ENCODE measurements at regions not wholly inside any gene's neighbourhood (a gene's known extent, or its start where the extent isn't known, plus 50 kb on each side); places are given as distances from the start of the nearest gene placed in this dataset.

DNA sequence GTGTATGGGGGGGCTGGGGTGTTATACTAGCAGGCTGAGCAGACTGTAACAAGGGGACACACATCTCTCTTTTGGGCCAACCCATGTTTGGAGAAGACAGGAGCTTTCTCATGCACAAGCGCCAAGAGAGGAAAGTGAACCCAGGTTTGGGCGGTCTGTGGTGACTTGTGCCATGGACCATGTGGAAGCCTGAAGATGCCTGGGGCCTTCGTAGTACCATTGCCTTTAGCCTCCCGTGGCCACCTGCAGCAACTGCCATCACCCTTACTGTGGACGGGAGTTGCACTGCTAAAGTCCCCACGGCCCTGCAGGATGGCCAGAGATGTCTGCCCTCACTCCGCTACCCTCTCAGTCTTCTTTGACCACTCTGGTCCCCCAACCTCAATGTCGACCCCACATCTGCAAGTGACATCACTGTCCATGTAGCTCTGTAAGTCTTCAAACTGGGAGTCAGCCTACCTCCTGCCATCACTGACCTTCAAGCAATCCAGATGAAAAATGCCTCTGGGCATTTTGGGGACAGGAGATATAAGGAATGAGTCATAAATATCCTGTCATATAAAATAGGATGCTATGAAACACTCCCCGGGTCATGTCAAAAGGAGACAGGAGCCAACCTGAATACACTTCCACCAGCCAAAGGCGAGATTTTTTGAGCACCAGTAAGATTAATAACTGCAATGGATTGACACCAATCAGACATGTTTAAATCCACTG, 74.7 kb upstream of the C15orf39 start:
- H3K27ac ChIP-seq (ENCODE audit: low read depth, low read length), result no peak overlapping the region
- no peaks in the 10 kb centered on the region for H3K79me2 ChIP-seq (ENCODE audit: insufficient read depth, low read length)
- H3K27me3 ChIP-seq (ENCODE audit: insufficient read depth, low read length), result no peaks in the 10 kb centered on the region
- H3K4me2 ChIP-seq (ENCODE audit: insufficient read depth, low read length), result no peak overlapping the region
- H2AFZ ChIP-seq (ENCODE audit: low read length), result no peak overlapping the region
- peaks cover 7% of the 10 kb centered on the region for H3K4me1 ChIP-seq (ENCODE audit: insufficient read depth, low read length)
- H3K36me3 ChIP-seq (ENCODE audit: insufficient read depth, low read length), result no peaks in the 10 kb centered on the region
- no peaks in the 10 kb centered on the region for H4K20me1 ChIP-seq (ENCODE audit: insufficient read depth, low read length)
- no peak for DNase-seq (ENCODE audit: insufficient read length, low spot score, missing footprints)
- H3K9me3 ChIP-seq (ENCODE audit: low read depth, low read length), result no peaks in the 10 kb centered on the region
- TF ChIP-seq, protein P1, sequence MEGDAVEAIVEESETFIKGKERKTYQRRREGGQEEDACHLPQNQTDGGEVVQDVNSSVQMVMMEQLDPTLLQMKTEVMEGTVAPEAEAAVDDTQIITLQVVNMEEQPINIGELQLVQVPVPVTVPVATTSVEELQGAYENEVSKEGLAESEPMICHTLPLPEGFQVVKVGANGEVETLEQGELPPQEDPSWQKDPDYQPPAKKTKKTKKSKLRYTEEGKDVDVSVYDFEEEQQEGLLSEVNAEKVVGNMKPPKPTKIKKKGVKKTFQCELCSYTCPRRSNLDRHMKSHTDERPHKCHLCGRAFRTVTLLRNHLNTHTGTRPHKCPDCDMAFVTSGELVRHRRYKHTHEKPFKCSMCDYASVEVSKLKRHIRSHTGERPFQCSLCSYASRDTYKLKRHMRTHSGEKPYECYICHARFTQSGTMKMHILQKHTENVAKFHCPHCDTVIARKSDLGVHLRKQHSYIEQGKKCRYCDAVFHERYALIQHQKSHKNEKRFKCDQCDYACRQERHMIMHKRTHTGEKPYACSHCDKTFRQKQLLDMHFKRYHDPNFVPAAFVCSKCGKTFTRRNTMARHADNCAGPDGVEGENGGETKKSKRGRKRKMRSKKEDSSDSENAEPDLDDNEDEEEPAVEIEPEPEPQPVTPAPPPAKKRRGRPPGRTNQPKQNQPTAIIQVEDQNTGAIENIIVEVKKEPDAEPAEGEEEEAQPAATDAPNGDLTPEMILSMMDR (IDR thresholded peaks at IDR 0.05; ENCODE audit: extremely low read depth, low read depth, low read length), result no peak
- no peak overlapping the region for H3K4me3 ChIP-seq (ENCODE audit: insufficient read depth, low read length)

DNA sequence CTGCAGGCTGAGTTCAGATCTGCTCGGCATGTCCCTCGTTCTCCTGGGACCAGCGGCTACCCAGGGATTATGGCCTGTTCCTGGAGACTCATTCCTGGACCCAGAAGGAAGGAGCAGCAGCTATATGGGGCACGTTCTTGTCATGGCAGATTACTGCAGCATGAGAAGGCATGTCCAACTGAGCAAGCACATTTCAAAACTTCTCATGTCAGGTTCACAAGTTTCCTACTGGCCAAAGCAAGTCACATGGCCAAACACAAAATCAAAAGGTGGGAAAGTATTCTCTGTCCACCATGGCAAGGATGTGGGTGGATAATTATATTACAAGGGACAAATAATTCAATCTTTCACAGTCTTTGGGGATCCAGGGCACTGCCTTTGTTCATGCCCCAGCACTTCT, 71.9 kb upstream of the C15orf39 start:
- TF ChIP-seq, protein P1 (IDR thresholded peaks at IDR 0.05; ENCODE audit: extremely low read depth, low read depth, low read length), result no peak
- H3K9me3 ChIP-seq (ENCODE audit: low read depth, low read length), result no peaks in the 10 kb centered on the region
- H3K79me2 ChIP-seq (ENCODE audit: insufficient read depth, low read length), result no peaks in the 10 kb centered on the region
- H3K27me3 ChIP-seq (ENCODE audit: insufficient read depth, low read length), result no peaks in the 10 kb centered on the region
- H3K27ac ChIP-seq (ENCODE audit: low read depth, low read length), result no peak overlapping the region
- no peak for DNase-seq (ENCODE audit: insufficient read length, low spot score, missing footprints)
- no peak overlapping the region for H3K4me3 ChIP-seq (ENCODE audit: insufficient read depth, low read length)
- no peaks in the 10 kb centered on the region for H4K20me1 ChIP-seq (ENCODE audit: insufficient read depth, low read length)
- H3K4me1 ChIP-seq (ENCODE audit: insufficient read depth, low read length), result no peaks in the 10 kb centered on the region
- no peak overlapping the region for H2AFZ ChIP-seq (ENCODE audit: low read length)
- no peaks in the 10 kb centered on the region for H3K36me3 ChIP-seq (ENCODE audit: insufficient read depth, low read length)
- no peak overlapping the region for H3K4me2 ChIP-seq (ENCODE audit: insufficient read depth, low read length)

- DNase-seq (ENCODE audit: insufficient read length, low spot score, missing footprints), result no peak
- H3K4me1 ChIP-seq (ENCODE audit: insufficient read depth, low read length), result no peaks in the 10 kb centered on the region
- H3K9me3 ChIP-seq (ENCODE audit: low read depth, low read length), result no peaks in the 10 kb centered on the region
- H3K36me3 ChIP-seq (ENCODE audit: insufficient read depth, low read length), result no peaks in the 10 kb centered on the region
- TF ChIP-seq, protein P1 (IDR thresholded peaks at IDR 0.05; ENCODE audit: extremely low read depth, low read depth, low read length), result no peak
- no peak overlapping the region for H3K4me3 ChIP-seq (ENCODE audit: insufficient read depth, low read length)
- no peaks in the 10 kb centered on the region for H3K27me3 ChIP-seq (ENCODE audit: insufficient read depth, low read length)
- no peaks in the 10 kb centered on the region for H3K79me2 ChIP-seq (ENCODE audit: insufficient read depth, low read length)
- H4K20me1 ChIP-seq (ENCODE audit: insufficient read depth, low read length), result no peaks in the 10 kb centered on the region
- no peak overlapping the region for H2AFZ ChIP-seq (ENCODE audit: low read length)
- no peak overlapping the region for H3K27ac ChIP-seq (ENCODE audit: low read depth, low read length)
- no peak overlapping the region for H3K4me2 ChIP-seq (ENCODE audit: insufficient read depth, low read length)
These were observed 70.4 kb upstream of the C15orf39 start for GRCh38 chr15:75131269-75131643.

DNA sequence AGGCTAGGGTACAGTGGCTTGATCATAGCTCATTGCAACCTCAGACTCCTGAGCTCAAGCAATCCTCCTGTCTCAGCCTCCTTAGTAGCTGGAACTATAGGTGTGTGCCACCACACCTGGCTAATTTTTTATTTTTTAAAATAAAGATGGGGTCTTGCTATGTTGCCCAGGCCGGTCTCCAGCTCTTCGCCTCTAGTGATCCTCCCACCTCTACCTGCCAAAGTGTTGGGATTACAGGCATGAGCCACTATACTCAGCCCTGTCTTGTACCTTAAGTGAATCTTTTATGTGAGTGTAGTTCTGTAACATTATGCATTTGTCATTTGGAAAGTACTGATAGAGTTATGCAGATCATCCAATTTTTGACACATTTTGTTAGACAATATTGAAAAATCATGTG, 66.9 kb upstream of the C15orf39 start:
- Histone ChIP-seq H3K79me2 (ENCODE audit: insufficient read depth, low read length) (no peaks in the 10 kb centered on the region), H3K9me3 (ENCODE audit: low read depth, low read length) (no peaks in the 10 kb centered on the region), H3K4me1 (ENCODE audit: insufficient read depth, low read length) (peaks cover 11% of the 10 kb centered on the region), H3K4me3 (ENCODE audit: insufficient read depth, low read length) (no peak overlapping the region), H2AFZ (ENCODE audit: low read length) (no peak overlapping the region), H3K27me3 (ENCODE audit: insufficient read depth, low read length) (no peaks in the 10 kb centered on the region), H3K36me3 (ENCODE audit: insufficient read depth, low read length) (no peaks in the 10 kb centered on the region), H3K27ac (ENCODE audit: low read depth, low read length) (no peak overlapping the region), H4K20me1 (ENCODE audit: insufficient read depth, low read length) (no peaks in the 10 kb centered on the region), H3K4me2 (ENCODE audit: insufficient read depth, low read length) (no peak overlapping the region)
- TF ChIP-seq, protein P1 (IDR thresholded peaks at IDR 0.05; ENCODE audit: extremely low read depth, low read depth, low read length), result no peak
- no peak for DNase-seq (ENCODE audit: insufficient read length, low spot score, missing footprints)
